ENCODE measurements at regions not wholly inside any gene's neighbourhood (a gene's known extent, or its start where the extent isn't known, plus 50 kb on each side); places are given as distances from the start of the nearest gene placed in this dataset.

DNA sequence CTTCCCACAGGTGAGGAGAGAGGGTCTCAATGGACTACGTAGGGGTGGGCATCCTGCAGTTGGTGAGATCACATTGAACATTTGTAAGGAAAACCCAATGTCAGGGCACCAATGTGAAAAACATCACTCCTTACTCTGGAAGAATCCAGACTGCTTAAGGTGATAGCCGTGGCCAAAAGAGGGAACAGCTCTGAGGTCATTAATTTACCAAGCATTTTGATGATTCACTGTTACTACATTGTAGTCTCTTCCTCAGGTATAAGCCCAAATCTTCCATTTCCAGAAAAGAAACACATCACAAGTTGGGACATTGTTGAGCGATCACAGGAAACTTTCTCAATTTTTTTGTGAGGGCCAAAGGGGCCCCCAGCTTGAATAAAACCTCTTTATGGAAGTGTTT, 61.1 kb upstream of the SPTLC3 start:
- TF ChIP-seq, protein P1, sequence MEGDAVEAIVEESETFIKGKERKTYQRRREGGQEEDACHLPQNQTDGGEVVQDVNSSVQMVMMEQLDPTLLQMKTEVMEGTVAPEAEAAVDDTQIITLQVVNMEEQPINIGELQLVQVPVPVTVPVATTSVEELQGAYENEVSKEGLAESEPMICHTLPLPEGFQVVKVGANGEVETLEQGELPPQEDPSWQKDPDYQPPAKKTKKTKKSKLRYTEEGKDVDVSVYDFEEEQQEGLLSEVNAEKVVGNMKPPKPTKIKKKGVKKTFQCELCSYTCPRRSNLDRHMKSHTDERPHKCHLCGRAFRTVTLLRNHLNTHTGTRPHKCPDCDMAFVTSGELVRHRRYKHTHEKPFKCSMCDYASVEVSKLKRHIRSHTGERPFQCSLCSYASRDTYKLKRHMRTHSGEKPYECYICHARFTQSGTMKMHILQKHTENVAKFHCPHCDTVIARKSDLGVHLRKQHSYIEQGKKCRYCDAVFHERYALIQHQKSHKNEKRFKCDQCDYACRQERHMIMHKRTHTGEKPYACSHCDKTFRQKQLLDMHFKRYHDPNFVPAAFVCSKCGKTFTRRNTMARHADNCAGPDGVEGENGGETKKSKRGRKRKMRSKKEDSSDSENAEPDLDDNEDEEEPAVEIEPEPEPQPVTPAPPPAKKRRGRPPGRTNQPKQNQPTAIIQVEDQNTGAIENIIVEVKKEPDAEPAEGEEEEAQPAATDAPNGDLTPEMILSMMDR (tag by site-specific recombination; IDR thresholded peaks at IDR 0.05), result no peak
- no peak for TF ChIP-seq KLF7 (tag by site-specific recombination; IDR thresholded peaks at IDR 0.05; ENCODE audit: borderline replicate concordance)
- no peak for TF ChIP-seq ZNF426 (tag by site-specific recombination; IDR thresholded peaks at IDR 0.05)
- no peak for TF ChIP-seq ZNF768 (tag by site-specific recombination; IDR thresholded peaks at IDR 0.05)
- TF ChIP-seq, protein P2, sequence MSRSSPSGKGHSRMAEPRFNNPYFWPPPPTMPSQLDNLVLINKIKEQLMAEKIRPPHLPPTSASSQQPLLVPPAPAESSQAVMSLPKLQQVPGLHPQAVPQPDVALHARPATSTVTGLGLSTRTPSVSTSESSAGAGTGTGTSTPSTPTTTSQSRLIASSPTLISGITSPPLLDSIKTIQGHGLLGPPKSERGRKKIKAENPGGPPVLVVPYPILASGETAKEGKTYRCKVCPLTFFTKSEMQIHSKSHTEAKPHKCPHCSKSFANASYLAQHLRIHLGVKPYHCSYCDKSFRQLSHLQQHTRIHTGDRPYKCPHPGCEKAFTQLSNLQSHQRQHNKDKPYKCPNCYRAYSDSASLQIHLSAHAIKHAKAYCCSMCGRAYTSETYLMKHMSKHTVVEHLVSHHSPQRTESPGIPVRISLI (tag by site-specific recombination; IDR thresholded peaks at IDR 0.05), result no peak
- no peak for TF ChIP-seq ZNF548 (tag by site-specific recombination; IDR thresholded peaks at IDR 0.05)
- no peak for TF ChIP-seq ZBTB8A (tag by site-specific recombination; IDR thresholded peaks at IDR 0.05)
- no peak for TF ChIP-seq HOXA7 (CRISPR knock-in tag; IDR thresholded peaks at IDR 0.05; ENCODE audit: borderline replicate concordance)
- TF ChIP-seq, protein P3, sequence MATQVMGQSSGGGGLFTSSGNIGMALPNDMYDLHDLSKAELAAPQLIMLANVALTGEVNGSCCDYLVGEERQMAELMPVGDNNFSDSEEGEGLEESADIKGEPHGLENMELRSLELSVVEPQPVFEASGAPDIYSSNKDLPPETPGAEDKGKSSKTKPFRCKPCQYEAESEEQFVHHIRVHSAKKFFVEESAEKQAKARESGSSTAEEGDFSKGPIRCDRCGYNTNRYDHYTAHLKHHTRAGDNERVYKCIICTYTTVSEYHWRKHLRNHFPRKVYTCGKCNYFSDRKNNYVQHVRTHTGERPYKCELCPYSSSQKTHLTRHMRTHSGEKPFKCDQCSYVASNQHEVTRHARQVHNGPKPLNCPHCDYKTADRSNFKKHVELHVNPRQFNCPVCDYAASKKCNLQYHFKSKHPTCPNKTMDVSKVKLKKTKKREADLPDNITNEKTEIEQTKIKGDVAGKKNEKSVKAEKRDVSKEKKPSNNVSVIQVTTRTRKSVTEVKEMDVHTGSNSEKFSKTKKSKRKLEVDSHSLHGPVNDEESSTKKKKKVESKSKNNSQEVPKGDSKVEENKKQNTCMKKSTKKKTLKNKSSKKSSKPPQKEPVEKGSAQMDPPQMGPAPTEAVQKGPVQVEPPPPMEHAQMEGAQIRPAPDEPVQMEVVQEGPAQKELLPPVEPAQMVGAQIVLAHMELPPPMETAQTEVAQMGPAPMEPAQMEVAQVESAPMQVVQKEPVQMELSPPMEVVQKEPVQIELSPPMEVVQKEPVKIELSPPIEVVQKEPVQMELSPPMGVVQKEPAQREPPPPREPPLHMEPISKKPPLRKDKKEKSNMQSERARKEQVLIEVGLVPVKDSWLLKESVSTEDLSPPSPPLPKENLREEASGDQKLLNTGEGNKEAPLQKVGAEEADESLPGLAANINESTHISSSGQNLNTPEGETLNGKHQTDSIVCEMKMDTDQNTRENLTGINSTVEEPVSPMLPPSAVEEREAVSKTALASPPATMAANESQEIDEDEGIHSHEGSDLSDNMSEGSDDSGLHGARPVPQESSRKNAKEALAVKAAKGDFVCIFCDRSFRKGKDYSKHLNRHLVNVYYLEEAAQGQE (tag by site-specific recombination; IDR thresholded peaks at IDR 0.05), result no peak
- no peak for TF ChIP-seq ZBTB17 (tag by site-specific recombination; IDR thresholded peaks at IDR 0.05)
